Heart right ventricle (tissue), 16 donors: ENCODE measurements at regions not wholly inside any gene's neighbourhood (a gene's known extent, or its start where the extent isn't known, plus 50 kb on each side); places are given as distances from the start of the nearest gene placed in this dataset.

Source experiments
- ATAC-seq, 8 donors: fragments of 200-7000 bp; cut with Tn5 transposase; one replicate each; pipeline ENCODE4 v1.9.1; 2020; ENCODE audit warnings: mild to moderate bottlenecking in 8 of 8, moderate library complexity in 8 of 8, moderate number of reproducible peaks in 1 of 8
- DNase-seq, 2 donors: peaks; one replicate each; pipeline ENCODE4 v3.0.0-alpha.2; 2020
- H3K27ac ChIP-seq, 10 donors: fragments of 200-600 bp; sonication (generic) in 2 of 10; one replicate each; pipeline versions ENCODE4 v1.5.0 to v1.8.0; 2020 to 2022; ENCODE audit warnings: mild to moderate bottlenecking in 3 of 10
- H3K27me3 ChIP-seq, 7 donors: fragments of 200-600 bp; one replicate each; pipeline ENCODE4 v1.8.0; 2021 to 2022; ENCODE audit warnings: mild to moderate bottlenecking in 2 of 7
- H3K36me3 ChIP-seq, 9 donors: fragments of 200-600 bp; sonication (generic) in 1 of 9; one replicate each; pipeline versions ENCODE4 v1.5.0 to v1.8.0; 2020 to 2022; ENCODE audit warnings: mild to moderate bottlenecking in 2 of 9
- H3K4me1 ChIP-seq, 9 donors: fragments of 200-600 bp; sonication (generic) in 1 of 9; one replicate each; pipeline versions ENCODE4 v1.5.0 to v1.8.0; 2020 to 2022; ENCODE audit warnings: mild to moderate bottlenecking in 4 of 9
- H3K4me3 ChIP-seq, 10 donors: fragments of 200-600 bp; sonication (generic) in 2 of 10; one replicate each; pipeline versions ENCODE4 v1.5.0 to v1.8.0; 2020 to 2022; ENCODE audit warnings: mild to moderate bottlenecking in 7 of 10, moderate library complexity in 2 of 10
- H3K9me3 ChIP-seq, 11 donors: fragments of 200-600 bp in 10 of 11; sonication (generic) in 2 of 11; one replicate each; pipeline versions ENCODE4 v1.5.0 to v1.8.0; 2013 to 2022; ENCODE audit warnings: mild to moderate bottlenecking in 2 of 11, control low read depth in 1 of 11, moderate library complexity in 1 of 11
- CTCF ChIP-seq, 9 donors: fragments of 200-600 bp; sonication (generic) in 2 of 9; IDR thresholded peaks; one replicate each; pipeline versions ENCODE4 v1.5.0 to v1.8.0; 2021 to 2022; ENCODE audit warnings: antibody characterized with exemption in 9 of 9, mild to moderate bottlenecking in 5 of 9, moderate library complexity in 1 of 9
- WGBS, 2 donors: extraction: QIAGEN DNeasy Blood & Tissue Kit; methylation state at CpG; one replicate each; pipeline ENCODE4 v1.1.7; 2013; ENCODE audit warnings: inconsistent platforms in 1 of 2; 5-methylcytosine and 5-hydroxymethylcytosine counted together
- intact Hi-C, 10 donors: fragments of 100-400 bp; cut with DNase I; formaldehyde crosslinking; loops; one replicate each; pipeline versions ENCODE4 v1.11.1 to v1.14.2; 2022
- donor health status: Arrhythmogenic right ventricular cardiomyopathy.
- donor health status: ischemic (EF 13 %, LVEDD 7.1; RV severe dilation, severe dysfunction).
- donor health status: healthy with polysubstance abuse.
- donor health status: DM: no; HTN: yes; CAD: no.
- donor health status: DM: no; HTN: no; CAD: no.
- donor health status: ischemic (EF 25% LVEDD 6.9; RV normal size, moderate dysfunction).
- donor health status: ischemic (EF 25% LVEDD 5.7; RV mildly dilated, moderate dysfunction).
- donor health status: healthy.
- donor health status: DM: yes; HTN: yes; CAD: no.
- donor health status: Ischemic cardiomyopathy.
- donor health status: ischemic (EF 35%, LVEDD 5.7; RV mildly dilated, moderate dysfunction).
- donor health status: nonischemic (EF 11% LVEDD 7.7; RV severe dilation, severe dysfunction).
- donor health status: DM: yes; HTN: yes; CAD: no.
- donor health status: PGD.
- donor health status: ischemic (EF 29% LVEDD 5.4; RV normal size, mild dysfunction).
- donor health status: nonischemic (EF 23%, LVEDD 6.1; RV moderate dilation, normal function).

GRCh38 chr1:119293797-119294196, 74.8 kb upstream of the HAO2 start:
- Histone ChIP-seq H3K27me3 (no peaks in the 10 kb centered on the region), H3K27ac (no peak overlapping the region), H3K4me3 (no peak overlapping the region), H3K9me3 (no peaks in the 10 kb centered on the region), H3K36me3 (no peaks in the 10 kb centered on the region), H3K4me1 (no peaks in the 10 kb centered on the region)
- TF ChIP-seq CTCF (IDR thresholded peaks at IDR 0.05) = no peak
- ATAC-seq (no peak), DNase-seq (no peak)
- 62 to 69% methylated on average over 3 of the region's 3 CpGs for WGBS, 2 donors
- intact Hi-C loops = no loop called here

- TF ChIP-seq CTCF (IDR thresholded peaks at IDR 0.05) = no peak
- DNase-seq = no peak
- H3K4me3 ChIP-seq = no peak overlapping the region
- WGBS, 2 donors = 60 to 62% methylated on average over 3 of the region's 3 CpGs
- no peaks in the 10 kb centered on the region for H3K36me3 ChIP-seq
- H3K9me3 ChIP-seq = no peaks in the 10 kb centered on the region
- no peak overlapping the region for H3K27ac ChIP-seq
- H3K4me1 ChIP-seq = no peaks in the 10 kb centered on the region
- ATAC-seq = no peak
- intact Hi-C loops = no loop called here
- H3K27me3 ChIP-seq = no peaks in the 10 kb centered on the region
These were observed 74.4 kb upstream of the HAO2 start for GRCh38 chr1:119294199-119294598.

- H3K4me3 ChIP-seq = no peak overlapping the region
- WGBS, 2 donors = 10 to 19% methylated on average over 2 of the region's 2 CpGs
- H3K27ac ChIP-seq = no peak overlapping the region
- no peaks in the 10 kb centered on the region for H3K4me1 ChIP-seq
- ATAC-seq (no peak), DNase-seq (no peak)
- intact Hi-C loops = no loop called here
- no peaks in the 10 kb centered on the region for H3K36me3 ChIP-seq
- no peak for TF ChIP-seq CTCF (IDR thresholded peaks at IDR 0.05)
- no peaks in the 10 kb centered on the region for H3K27me3 ChIP-seq
- H3K9me3 ChIP-seq = no peaks in the 10 kb centered on the region
These were observed 73.9 kb upstream of the HAO2 start for GRCh38 chr1:119294722-119295121.

GRCh38 chr1:119298687-119299303, 69.8 kb upstream of the HAO2 start:
- no peak overlapping the region for H3K27ac ChIP-seq
- no peaks in the 10 kb centered on the region for H3K36me3 ChIP-seq
- no peaks in the 10 kb centered on the region for H3K4me1 ChIP-seq
- intact Hi-C loops = no loop called here
- ATAC-seq = no peak
- no peak for TF ChIP-seq CTCF (IDR thresholded peaks at IDR 0.05)
- no peaks in the 10 kb centered on the region for H3K27me3 ChIP-seq
- H3K4me3 ChIP-seq = no peak overlapping the region
- DNase-seq = no peak
- H3K9me3 ChIP-seq = no peaks in the 10 kb centered on the region
